Smooth muscle cell (in vitro differentiated cells): ENCODE measurements at regions not wholly inside any gene's neighbourhood (a gene's known extent, or its start where the extent isn't known, plus 50 kb on each side); places are given as distances from the start of the nearest gene placed in this dataset.

Experiments
- DNase-seq: peaks from one replicate; lab custom pipeline; 2025; ENCODE audit not compliant: unreplicated experiment; lab: John Stamatoyannopoulos, UW
- H2AFZ ChIP-seq: fragments of 200-600 bp; sonication (generic); 2 replicates; pipeline ENCODE4 v1.6.0; 2016; ENCODE audit warnings: antibody characterized with exemption, low read depth, mild to moderate bottlenecking
- H3F3A ChIP-seq: fragments of 200-600 bp; sonication (generic); 2 replicates; pipeline ENCODE4 v1.6.0; 2017; ENCODE audit warnings: antibody characterized with exemption, low read depth
- H3K27ac ChIP-seq: fragments of 200-600 bp; sonication (generic); 2 replicates; pipeline ENCODE4 v1.5.1; 2016; ENCODE audit warnings: low read depth, mild to moderate bottlenecking
- H3K27me3 ChIP-seq: fragments of 200-600 bp; sonication (generic); 2 replicates; pipeline ENCODE4 v1.6.1; 2016; ENCODE audit warnings: low read depth, mild to moderate bottlenecking
- H3K36me3 ChIP-seq: fragments of 200-600 bp; sonication (generic); 2 replicates; pipeline ENCODE4 v1.5.1; 2016; ENCODE audit warnings: low read depth
- H3K4me1 ChIP-seq: fragments of 200-600 bp; sonication (generic); 2 replicates; pipeline ENCODE4 v1.5.1; 2016; ENCODE audit warnings: low read depth
- H3K4me2 ChIP-seq: fragments of 200-600 bp; sonication (generic); 2 replicates; pipeline ENCODE4 v1.6.0; 2016; ENCODE audit warnings: mild to moderate bottlenecking
- H3K4me3 ChIP-seq: fragments of 200-600 bp; sonication (generic); 2 replicates; pipeline ENCODE4 v1.5.1; 2016; ENCODE audit warnings: mild to moderate bottlenecking
- H3K79me2 ChIP-seq: fragments of 200-600 bp; sonication (generic); 2 replicates; pipeline ENCODE4 v1.6.0; 2016; ENCODE audit warnings: low read depth, mild to moderate bottlenecking
- H3K9ac ChIP-seq: fragments of 200-600 bp; sonication (generic); 2 replicates; pipeline ENCODE4 v1.6.0; 2016; ENCODE audit warnings: low read depth
- H3K9me3 ChIP-seq: fragments of 200-600 bp; sonication (generic); replicated peaks from 2 replicates; pipeline ENCODE4 v1.5.1; 2016; ENCODE audit warnings: low read depth
- H4K20me1 ChIP-seq: fragments of 200-600 bp; sonication (generic); 2 replicates; pipeline ENCODE4 v1.6.0; 2016; ENCODE audit warnings: low read depth
- WGBS: methylation state at CpG from one replicate; pipeline ENCODE4 v1.1.7; 2016; ENCODE audit warnings: low lambda C conversion rate; 5-methylcytosine and 5-hydroxymethylcytosine counted together
- TF ChIP-seq, protein P1 (sequence below): fragments of 200-600 bp; sonication (generic); IDR thresholded peaks from 2 replicates; pipeline ENCODE4 v1.5.1; 2017; ENCODE audit warnings: borderline replicate concordance, mild to moderate bottlenecking, antibody characterized with exemption; ENCODE audit not compliant: insufficient read depth, poor library complexity, severe bottlenecking

DNA sequence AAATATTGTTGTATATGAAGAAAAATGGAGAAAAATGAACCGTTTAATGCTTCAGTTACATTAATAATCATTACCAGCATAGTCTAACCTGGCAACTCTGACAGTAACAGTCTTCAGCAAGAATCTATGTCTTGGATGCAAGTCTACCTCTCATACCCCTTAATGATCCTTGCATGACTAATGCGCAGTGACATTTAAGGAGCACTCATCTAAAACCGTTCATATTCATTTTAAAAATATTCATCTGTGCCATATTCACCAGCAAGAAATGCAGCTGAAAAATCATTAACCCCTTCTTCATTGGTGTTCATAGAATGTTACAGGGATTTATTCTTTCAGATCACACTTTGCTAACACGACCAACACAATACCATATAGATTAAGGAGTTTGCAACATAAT lies 227.2 kb upstream of the ASCC3 start:
- Histone ChIP-seq H3F3A (no peaks in the 10 kb centered on the region), H3K9me3 (no peaks in the 10 kb centered on the region), H3K4me2 (no peak overlapping the region), H3K27me3 (no peaks in the 10 kb centered on the region), H3K27ac (no peak overlapping the region), H3K9ac (no peak overlapping the region), H3K4me1 (no peaks in the 10 kb centered on the region), H3K4me3 (no peak overlapping the region), H3K79me2 (no peaks in the 10 kb centered on the region), H4K20me1 (no peaks in the 10 kb centered on the region), H2AFZ (no peak overlapping the region), H3K36me3 (no peaks in the 10 kb centered on the region)
- TF ChIP-seq, protein P1, sequence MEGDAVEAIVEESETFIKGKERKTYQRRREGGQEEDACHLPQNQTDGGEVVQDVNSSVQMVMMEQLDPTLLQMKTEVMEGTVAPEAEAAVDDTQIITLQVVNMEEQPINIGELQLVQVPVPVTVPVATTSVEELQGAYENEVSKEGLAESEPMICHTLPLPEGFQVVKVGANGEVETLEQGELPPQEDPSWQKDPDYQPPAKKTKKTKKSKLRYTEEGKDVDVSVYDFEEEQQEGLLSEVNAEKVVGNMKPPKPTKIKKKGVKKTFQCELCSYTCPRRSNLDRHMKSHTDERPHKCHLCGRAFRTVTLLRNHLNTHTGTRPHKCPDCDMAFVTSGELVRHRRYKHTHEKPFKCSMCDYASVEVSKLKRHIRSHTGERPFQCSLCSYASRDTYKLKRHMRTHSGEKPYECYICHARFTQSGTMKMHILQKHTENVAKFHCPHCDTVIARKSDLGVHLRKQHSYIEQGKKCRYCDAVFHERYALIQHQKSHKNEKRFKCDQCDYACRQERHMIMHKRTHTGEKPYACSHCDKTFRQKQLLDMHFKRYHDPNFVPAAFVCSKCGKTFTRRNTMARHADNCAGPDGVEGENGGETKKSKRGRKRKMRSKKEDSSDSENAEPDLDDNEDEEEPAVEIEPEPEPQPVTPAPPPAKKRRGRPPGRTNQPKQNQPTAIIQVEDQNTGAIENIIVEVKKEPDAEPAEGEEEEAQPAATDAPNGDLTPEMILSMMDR: no peak
- no peak for DNase-seq
- 86% methylated on average over 4 of the region's 4 CpGs for WGBS

DNA sequence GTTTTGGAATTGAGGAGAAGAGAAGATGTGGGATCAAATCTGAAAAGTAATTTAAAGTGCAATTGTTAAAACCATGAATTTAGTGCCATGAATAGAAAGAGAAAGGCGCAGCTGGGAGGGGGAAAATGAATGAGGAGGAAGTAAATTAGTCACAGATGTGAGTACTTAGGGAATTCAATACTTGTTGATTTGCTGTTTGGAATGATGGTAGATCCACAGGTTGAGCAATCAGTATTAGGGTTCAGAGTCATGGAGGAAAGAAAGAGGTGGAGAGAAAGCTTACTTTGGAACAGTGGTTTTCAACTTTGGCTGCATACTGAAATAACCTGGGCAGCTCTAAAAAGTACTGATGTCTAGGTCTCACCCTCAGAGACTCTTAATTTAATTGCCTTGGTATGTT lies 229.7 kb upstream of the ASCC3 start:
- H3K4me1 ChIP-seq: peaks cover 4% of the 10 kb centered on the region
- H2AFZ ChIP-seq: no peak overlapping the region
- DNase-seq: no peak
- TF ChIP-seq, protein P1: no peak
- no peak overlapping the region for H3K9ac ChIP-seq
- H3K4me2 ChIP-seq: no peak overlapping the region
- no peaks in the 10 kb centered on the region for H3K9me3 ChIP-seq
- no peaks in the 10 kb centered on the region for H4K20me1 ChIP-seq
- no peaks in the 10 kb centered on the region for H3K79me2 ChIP-seq
- no peak overlapping the region for H3K27ac ChIP-seq
- no peaks in the 10 kb centered on the region for H3K27me3 ChIP-seq
- no peaks in the 10 kb centered on the region for H3K36me3 ChIP-seq
- H3F3A ChIP-seq: no peaks in the 10 kb centered on the region
- no peak overlapping the region for H3K4me3 ChIP-seq
- WGBS: 92% methylated on average over 1 of the region's 1 CpG

DNA sequence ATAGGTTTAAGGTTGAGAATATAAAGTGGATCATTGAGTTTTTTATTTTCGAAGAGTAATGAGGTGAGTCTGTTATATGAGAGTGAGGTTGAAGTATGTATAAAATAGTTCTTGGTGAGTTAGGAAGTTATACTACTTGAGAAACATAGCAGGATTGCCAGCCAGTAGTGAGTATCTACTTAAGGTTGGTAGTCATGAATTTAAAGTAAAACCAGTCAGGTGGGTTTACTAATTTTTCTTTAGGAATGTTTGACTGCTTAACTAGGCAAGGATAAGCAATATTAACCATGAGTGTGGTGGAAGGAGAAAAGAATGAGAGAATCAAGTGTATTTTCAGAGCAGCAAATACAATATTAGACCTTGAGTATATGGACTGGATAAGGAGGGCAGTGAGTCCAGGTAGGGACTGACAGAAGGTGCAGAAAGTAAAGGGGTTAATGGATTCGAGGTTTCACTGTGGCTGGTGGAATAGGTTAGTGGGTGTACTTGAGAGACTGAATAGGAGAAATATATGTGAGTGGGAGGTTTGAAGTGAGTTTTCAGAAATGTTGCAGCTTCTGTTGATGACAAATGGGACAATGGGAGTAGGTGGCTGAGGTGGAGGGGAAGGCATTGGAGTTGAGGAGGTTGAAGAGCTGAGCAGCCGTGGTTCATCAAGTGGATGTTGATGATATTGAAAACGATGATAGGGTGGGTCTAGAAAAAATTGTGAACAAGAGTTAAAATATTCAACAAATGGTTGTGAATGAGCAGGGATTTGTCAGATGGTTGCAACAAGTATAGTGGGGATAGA lies 232.5 kb upstream of the ASCC3 start:
- no peak for DNase-seq
- Histone ChIP-seq H3K27me3 (no peaks in the 10 kb centered on the region), H3K36me3 (no peaks in the 10 kb centered on the region), H3K79me2 (no peaks in the 10 kb centered on the region), H3K9ac (no peak overlapping the region), H4K20me1 (no peaks in the 10 kb centered on the region), H3K4me3 (no peak overlapping the region), H3F3A (no peaks in the 10 kb centered on the region), H3K4me1 (peaks cover 4% of the 10 kb centered on the region), H3K27ac (no peak overlapping the region), H3K9me3 (no peaks in the 10 kb centered on the region), H3K4me2 (no peak overlapping the region), H2AFZ (no peak overlapping the region)
- WGBS: 87% methylated on average over 4 of the region's 4 CpGs
- TF ChIP-seq, protein P1: no peak

DNA sequence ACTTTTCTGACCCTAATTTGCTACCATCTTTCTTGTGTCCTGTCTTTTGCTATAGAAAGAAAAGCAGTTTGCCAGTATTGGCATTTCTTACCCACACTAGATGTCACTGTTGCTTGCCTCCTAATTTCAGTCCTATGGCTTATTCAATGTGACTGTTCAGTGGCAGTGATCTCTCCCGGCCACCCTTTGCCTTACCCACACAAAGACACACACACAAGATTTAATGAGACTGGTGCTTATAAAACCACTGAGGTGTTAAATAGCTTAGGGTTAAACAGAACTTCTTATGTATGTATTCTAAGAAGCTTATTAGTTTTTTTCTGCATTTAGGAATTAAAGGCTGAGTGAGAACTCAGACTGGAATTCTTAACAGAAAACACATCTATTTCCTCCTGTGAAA lies 233.6 kb upstream of the ASCC3 start:
- WGBS: 20% methylated on average over 1 of the region's 1 CpG
- TF ChIP-seq, protein P1: peak; percentile 59
- Histone ChIP-seq H3K27me3 (no peaks in the 10 kb centered on the region), H3K36me3 (no peaks in the 10 kb centered on the region), H3K4me3 (no peak overlapping the region), H3K4me2 (no peak overlapping the region), H2AFZ (no peak overlapping the region), H3K9me3 (no peaks in the 10 kb centered on the region), H3K4me1 (peaks cover 4% of the 10 kb centered on the region), H3F3A (no peaks in the 10 kb centered on the region), H3K79me2 (no peaks in the 10 kb centered on the region), H3K27ac (no peak overlapping the region), H4K20me1 (no peaks in the 10 kb centered on the region), H3K9ac (no peak overlapping the region)
- no peak for DNase-seq
